ENCODE measurements at regions not wholly inside any gene's neighbourhood (a gene's known extent, or its start where the extent isn't known, plus 50 kb on each side); places are given as distances from the start of the nearest gene placed in this dataset.
A peak's percentile ranks its signal among the peaks of the same experiment; 100 is the strongest.
"Not testable (repeated sequence)": the region's sequence is repeated elsewhere in the genome, so short reads cannot be mapped to it uniquely, and the experiment has no call there.

GRCh38 chr7:53596230-53596629 lies 560.8 kb downstream of the POM121L12 start:
- Histone ChIP-seq H3K9ac (ENCODE audit: low read depth, low read length) (no peak overlapping the region), H3K9me3 (ENCODE audit: control insufficient read depth, insufficient read depth, low read length) (no peaks in the 10 kb centered on the region), H3K4me3 (ENCODE audit: low read depth, low read length) (no peak overlapping the region), H3K27me3 (ENCODE audit: control insufficient read depth, insufficient read depth, low read length) (no peaks in the 10 kb centered on the region), H3K27ac (ENCODE audit: low read depth, low read length) (peak overlapping the region; percentile 47), H3K4me1 (ENCODE audit: control insufficient read depth, insufficient read depth, low read length) (peaks cover 12% of the 10 kb centered on the region), H3K36me3 (ENCODE audit: control insufficient read depth, insufficient read depth, low read length) (no peaks in the 10 kb centered on the region)

- no peaks in the 10 kb centered on the region for H3K27me3 ChIP-seq (ENCODE audit: control insufficient read depth, insufficient read depth, low read length)
- H3K4me3 ChIP-seq (ENCODE audit: low read depth, low read length), result no peak overlapping the region
- peaks cover 15% of the 10 kb centered on the region for H3K4me1 ChIP-seq (ENCODE audit: control insufficient read depth, insufficient read depth, low read length)
- no peak overlapping the region for H3K9ac ChIP-seq (ENCODE audit: low read depth, low read length)
- no peaks in the 10 kb centered on the region for H3K9me3 ChIP-seq (ENCODE audit: control insufficient read depth, insufficient read depth, low read length)
- H3K36me3 ChIP-seq (ENCODE audit: control insufficient read depth, insufficient read depth, low read length), result no peaks in the 10 kb centered on the region
- no peak overlapping the region for H3K27ac ChIP-seq (ENCODE audit: low read depth, low read length)
Observed at GRCh38 chr7:53600296-53600695, 564.9 kb downstream of the POM121L12 start.

GRCh38 chr7:53602817-53603418 lies 567.5 kb downstream of the POM121L12 start:
- H3K27me3 ChIP-seq (ENCODE audit: control insufficient read depth, insufficient read depth, low read length), result no peaks in the 10 kb centered on the region
- H3K27ac ChIP-seq (ENCODE audit: low read depth, low read length), result no peak overlapping the region
- H3K9me3 ChIP-seq (ENCODE audit: control insufficient read depth, insufficient read depth, low read length), result no peaks in the 10 kb centered on the region
- no peak overlapping the region for H3K4me3 ChIP-seq (ENCODE audit: low read depth, low read length)
- no peak overlapping the region for H3K9ac ChIP-seq (ENCODE audit: low read depth, low read length)
- peaks cover 3% of the 10 kb centered on the region; the same call in 1 of the 2 replicates for H3K4me1 ChIP-seq (ENCODE audit: control insufficient read depth, insufficient read depth, low read length)
- H3K36me3 ChIP-seq (ENCODE audit: control insufficient read depth, insufficient read depth, low read length), result no peaks in the 10 kb centered on the region

- Histone ChIP-seq H3K27ac (ENCODE audit: low read depth, low read length) (no peak overlapping the region), H3K4me3 (ENCODE audit: low read depth, low read length) (no peak overlapping the region), H3K36me3 (ENCODE audit: control insufficient read depth, insufficient read depth, low read length) (no peaks in the 10 kb centered on the region), H3K9ac (ENCODE audit: low read depth, low read length) (no peak overlapping the region), H3K9me3 (ENCODE audit: control insufficient read depth, insufficient read depth, low read length) (no peaks in the 10 kb centered on the region), H3K4me1 (ENCODE audit: control insufficient read depth, insufficient read depth, low read length) (peaks cover 3% of the 10 kb centered on the region; the same call in 1 of the 2 replicates), H3K27me3 (ENCODE audit: control insufficient read depth, insufficient read depth, low read length) (no peaks in the 10 kb centered on the region)
Observed at GRCh38 chr7:53603461-53603860, 568.0 kb downstream of the POM121L12 start.

- no peaks in the 10 kb centered on the region for H3K27me3 ChIP-seq (ENCODE audit: control insufficient read depth, insufficient read depth, low read length)
- H3K27ac ChIP-seq (ENCODE audit: low read depth, low read length), result no peak overlapping the region
- H3K4me1 ChIP-seq (ENCODE audit: control insufficient read depth, insufficient read depth, low read length), result peaks cover 5% of the 10 kb centered on the region
- no peak overlapping the region for H3K9ac ChIP-seq (ENCODE audit: low read depth, low read length)
- no peaks in the 10 kb centered on the region for H3K9me3 ChIP-seq (ENCODE audit: control insufficient read depth, insufficient read depth, low read length)
- H3K4me3 ChIP-seq (ENCODE audit: low read depth, low read length), result no peak overlapping the region
- no peaks in the 10 kb centered on the region for H3K36me3 ChIP-seq (ENCODE audit: control insufficient read depth, insufficient read depth, low read length)
Observed at GRCh38 chr7:53604201-53604600, 568.8 kb downstream of the POM121L12 start.

GRCh38 chr7:53607961-53608360 lies 572.5 kb downstream of the POM121L12 start:
- Histone ChIP-seq H3K4me1 (ENCODE audit: control insufficient read depth, insufficient read depth, low read length) (peaks cover 7% of the 10 kb centered on the region), H3K36me3 (ENCODE audit: control insufficient read depth, insufficient read depth, low read length) (no peaks in the 10 kb centered on the region), H3K9me3 (ENCODE audit: control insufficient read depth, insufficient read depth, low read length) (no peaks in the 10 kb centered on the region), H3K4me3 (ENCODE audit: low read depth, low read length) (no peak overlapping the region), H3K27ac (ENCODE audit: low read depth, low read length) (no peak overlapping the region), H3K27me3 (ENCODE audit: control insufficient read depth, insufficient read depth, low read length) (no peaks in the 10 kb centered on the region), H3K9ac (ENCODE audit: low read depth, low read length) (no peak overlapping the region)

GRCh38 chr7:53609185-53609584 lies 573.8 kb downstream of the POM121L12 start:
- Histone ChIP-seq H3K27ac (ENCODE audit: low read depth, low read length) (no peak overlapping the region), H3K9me3 (ENCODE audit: control insufficient read depth, insufficient read depth, low read length) (no peaks in the 10 kb centered on the region), H3K27me3 (ENCODE audit: control insufficient read depth, insufficient read depth, low read length) (no peaks in the 10 kb centered on the region), H3K36me3 (ENCODE audit: control insufficient read depth, insufficient read depth, low read length) (no peaks in the 10 kb centered on the region), H3K9ac (ENCODE audit: low read depth, low read length) (no peak overlapping the region), H3K4me3 (ENCODE audit: low read depth, low read length) (no peak overlapping the region), H3K4me1 (ENCODE audit: control insufficient read depth, insufficient read depth, low read length) (peaks cover 7% of the 10 kb centered on the region)

- Histone ChIP-seq H3K36me3 (ENCODE audit: control insufficient read depth, insufficient read depth, low read length) (no peaks in the 10 kb centered on the region), H3K9me3 (ENCODE audit: control insufficient read depth, insufficient read depth, low read length) (no peaks in the 10 kb centered on the region), H3K4me1 (ENCODE audit: control insufficient read depth, insufficient read depth, low read length) (peaks cover 7% of the 10 kb centered on the region), H3K27me3 (ENCODE audit: control insufficient read depth, insufficient read depth, low read length) (no peaks in the 10 kb centered on the region), H3K4me3 (ENCODE audit: low read depth, low read length) (no peak overlapping the region), H3K27ac (ENCODE audit: low read depth, low read length) (no peak overlapping the region), H3K9ac (ENCODE audit: low read depth, low read length) (no peak overlapping the region)
Observed at GRCh38 chr7:53611043-53611442, 575.6 kb downstream of the POM121L12 start.

- H3K27ac ChIP-seq (ENCODE audit: low read depth, low read length), result no peak overlapping the region
- H3K27me3 ChIP-seq (ENCODE audit: control insufficient read depth, insufficient read depth, low read length), result no peaks in the 10 kb centered on the region
- H3K9me3 ChIP-seq (ENCODE audit: control insufficient read depth, insufficient read depth, low read length), result no peaks in the 10 kb centered on the region
- H3K9ac ChIP-seq (ENCODE audit: low read depth, low read length), result no peak overlapping the region
- H3K4me3 ChIP-seq (ENCODE audit: low read depth, low read length), result no peak overlapping the region
- no peaks in the 10 kb centered on the region for H3K36me3 ChIP-seq (ENCODE audit: control insufficient read depth, insufficient read depth, low read length)
- H3K4me1 ChIP-seq (ENCODE audit: control insufficient read depth, insufficient read depth, low read length), result 0 out of 2 replicates have a peak, but pooled peaks cover 4% of the 10 kb centered on the region
Observed at GRCh38 chr7:53624356-53624755, 588.9 kb downstream of the POM121L12 start.

GRCh38 chr7:53628775-53629174 lies 593.3 kb downstream of the POM121L12 start:
- no peak overlapping the region for H3K9ac ChIP-seq (ENCODE audit: low read depth, low read length)
- H3K9me3 ChIP-seq (ENCODE audit: control insufficient read depth, insufficient read depth, low read length), result no peaks in the 10 kb centered on the region
- no peaks in the 10 kb centered on the region for H3K36me3 ChIP-seq (ENCODE audit: control insufficient read depth, insufficient read depth, low read length)
- H3K27ac ChIP-seq (ENCODE audit: low read depth, low read length), result no peak overlapping the region
- H3K4me3 ChIP-seq (ENCODE audit: low read depth, low read length), result no peak overlapping the region
- H3K27me3 ChIP-seq (ENCODE audit: control insufficient read depth, insufficient read depth, low read length), result no peaks in the 10 kb centered on the region
- H3K4me1 ChIP-seq (ENCODE audit: control insufficient read depth, insufficient read depth, low read length), result no peaks in the 10 kb centered on the region

- not testable (repeated sequence) for H3K4me3 ChIP-seq (ENCODE audit: low read depth, low read length); H3K4me1 ChIP-seq (ENCODE audit: control insufficient read depth, insufficient read depth, low read length); H3K27me3 ChIP-seq (ENCODE audit: control insufficient read depth, insufficient read depth, low read length); H3K27ac ChIP-seq (ENCODE audit: low read depth, low read length); H3K36me3 ChIP-seq (ENCODE audit: control insufficient read depth, insufficient read depth, low read length); H3K9me3 ChIP-seq (ENCODE audit: control insufficient read depth, insufficient read depth, low read length); H3K9ac ChIP-seq (ENCODE audit: low read depth, low read length)
Observed at GRCh38 chr7:53635251-53635650, 599.8 kb downstream of the POM121L12 start.
